DMS53 treated with DMSO at 0.1 percent for 48 hours (cell line): ENCODE measurements at regions not wholly inside any gene's neighbourhood (a gene's known extent, or its start where the extent isn't known, plus 50 kb on each side); places are given as distances from the start of the nearest gene placed in this dataset.
"Not testable (repeated sequence)": the region's sequence is repeated elsewhere in the genome, so short reads cannot be mapped to it uniquely, and the experiment has no call there.

ENCODE experiments used
- DNase-seq: peaks from one replicate; lab custom pipeline; 2025; ENCODE audit not compliant: unreplicated experiment; lab: John Stamatoyannopoulos, UW

GRCh38 chr17:27090450-27091042 is 203.4 kb upstream of the WSB1 start:
- DNase-seq: not testable (repeated sequence)

GRCh38 chr17:27091043-27091497 is 202.8 kb upstream of the WSB1 start:
- no peak for DNase-seq

GRCh38 chr17:27094179-27094578 is 199.7 kb upstream of the WSB1 start:
- not testable (repeated sequence) for DNase-seq

- DNase-seq: not testable (repeated sequence)
Observed at GRCh38 chr17:27095821-27096220, 198.1 kb upstream of the WSB1 start.

GRCh38 chr17:27099266-27099665 is 194.6 kb upstream of the WSB1 start:
- DNase-seq: not testable (repeated sequence)

- DNase-seq: not testable (repeated sequence)
Observed at GRCh38 chr17:27104605-27105221, 189.2 kb upstream of the WSB1 start.

GRCh38 chr17:27105636-27106035 is 188.3 kb upstream of the WSB1 start:
- no peak for DNase-seq

- DNase-seq: no peak
Observed at GRCh38 chr17:27106347-27106981, 187.4 kb upstream of the WSB1 start.

GRCh38 chr17:27106982-27107360 is 186.9 kb upstream of the WSB1 start:
- no peak for DNase-seq

GRCh38 chr17:27107386-27108328 is 186.3 kb upstream of the WSB1 start:
- DNase-seq: not testable (repeated sequence)

- no peak for DNase-seq
Observed at GRCh38 chr17:27109346-27109745, 184.6 kb upstream of the WSB1 start.

GRCh38 chr17:27153005-27153404 is 140.9 kb upstream of the WSB1 start:
- no peak for DNase-seq

- no peak for DNase-seq
Observed at GRCh38 chr17:27155866-27156265, 138.0 kb upstream of the WSB1 start.

- no peak for DNase-seq
Observed at GRCh38 chr17:27157297-27157696, 136.6 kb upstream of the WSB1 start.

GRCh38 chr17:27157898-27158297 is 136.0 kb upstream of the WSB1 start:
- DNase-seq: no peak

GRCh38 chr17:27158382-27158781 is 135.5 kb upstream of the WSB1 start:
- DNase-seq: peak; percentile 30

GRCh38 chr17:27180322-27180721 is 113.6 kb upstream of the WSB1 start:
- no peak for DNase-seq

GRCh38 chr17:27181379-27181925 is 112.5 kb upstream of the WSB1 start:
- DNase-seq: not testable (repeated sequence)

GRCh38 chr17:27181935-27182334 is 112.0 kb upstream of the WSB1 start:
- DNase-seq: no peak

GRCh38 chr17:27197505-27197904 is 96.4 kb upstream of the WSB1 start:
- DNase-seq: not testable (repeated sequence)

- DNase-seq: no peak
Observed at GRCh38 chr17:27199948-27200347, 94.0 kb upstream of the WSB1 start.
